HEK293 (cell line): ENCODE measurements at regions not wholly inside any gene's neighbourhood (a gene's known extent, or its start where the extent isn't known, plus 50 kb on each side); places are given as distances from the start of the nearest gene placed in this dataset.

Experiments used
- KLF1 ChIP-seq: fragments of 450-650 bp; formaldehyde crosslinking; IDR thresholded peaks from 2 replicates; pipeline ENCODE4 v1.5.1; 2016; ENCODE audit warnings: missing biosample characterization, missing genetic modification characterization
- KLF10 ChIP-seq: fragments of 450-650 bp; IDR thresholded peaks from 2 replicates; pipeline ENCODE4 v1.5.1; 2018; ENCODE audit warnings: missing biosample characterization, mild to moderate bottlenecking, missing genetic modification characterization
- ZNF132 ChIP-seq: fragments of 450-650 bp; formaldehyde crosslinking; IDR thresholded peaks from 2 replicates; pipeline ENCODE4 v1.5.1; 2017; ENCODE audit warnings: missing biosample characterization, missing genetic modification characterization, borderline replicate concordance
- ZNF24 ChIP-seq: fragments of 450-650 bp; formaldehyde crosslinking; IDR thresholded peaks from 2 replicates; pipeline ENCODE4 v1.5.1; 2016; ENCODE audit warnings: missing biosample characterization, missing genetic modification characterization
- TF ChIP-seq, protein P1 (sequence below): fragments of 450-650 bp; formaldehyde crosslinking; IDR thresholded peaks from 2 replicates; pipeline ENCODE4 v1.5.1; 2016; ENCODE audit warnings: missing biosample characterization, missing genetic modification characterization

DNA sequence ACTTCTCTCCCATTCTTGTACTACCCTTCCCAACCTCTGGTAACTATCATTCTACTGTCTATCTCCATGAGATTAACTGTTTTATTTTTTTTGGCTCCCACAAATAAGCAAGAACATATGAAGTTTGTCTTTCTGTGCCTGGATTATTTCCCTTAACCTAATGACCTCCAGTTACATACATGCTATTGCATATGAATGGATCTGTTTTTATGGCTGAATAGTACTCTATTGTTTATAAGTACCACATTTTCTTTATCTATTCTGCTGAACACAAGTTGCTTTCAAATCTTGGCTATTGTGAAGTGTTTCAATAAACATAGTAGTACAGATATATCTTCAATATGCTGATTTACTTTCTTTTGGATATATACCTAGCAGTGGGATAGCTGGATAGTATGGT is 376.6 kb upstream of the KCND2 start:
- TF ChIP-seq ZNF132 (tag by site-specific recombination): no peak
- no peak for TF ChIP-seq ZNF24 (tag by site-specific recombination)
- no peak for TF ChIP-seq KLF1 (tag by site-specific recombination)
- TF ChIP-seq, protein P1, sequence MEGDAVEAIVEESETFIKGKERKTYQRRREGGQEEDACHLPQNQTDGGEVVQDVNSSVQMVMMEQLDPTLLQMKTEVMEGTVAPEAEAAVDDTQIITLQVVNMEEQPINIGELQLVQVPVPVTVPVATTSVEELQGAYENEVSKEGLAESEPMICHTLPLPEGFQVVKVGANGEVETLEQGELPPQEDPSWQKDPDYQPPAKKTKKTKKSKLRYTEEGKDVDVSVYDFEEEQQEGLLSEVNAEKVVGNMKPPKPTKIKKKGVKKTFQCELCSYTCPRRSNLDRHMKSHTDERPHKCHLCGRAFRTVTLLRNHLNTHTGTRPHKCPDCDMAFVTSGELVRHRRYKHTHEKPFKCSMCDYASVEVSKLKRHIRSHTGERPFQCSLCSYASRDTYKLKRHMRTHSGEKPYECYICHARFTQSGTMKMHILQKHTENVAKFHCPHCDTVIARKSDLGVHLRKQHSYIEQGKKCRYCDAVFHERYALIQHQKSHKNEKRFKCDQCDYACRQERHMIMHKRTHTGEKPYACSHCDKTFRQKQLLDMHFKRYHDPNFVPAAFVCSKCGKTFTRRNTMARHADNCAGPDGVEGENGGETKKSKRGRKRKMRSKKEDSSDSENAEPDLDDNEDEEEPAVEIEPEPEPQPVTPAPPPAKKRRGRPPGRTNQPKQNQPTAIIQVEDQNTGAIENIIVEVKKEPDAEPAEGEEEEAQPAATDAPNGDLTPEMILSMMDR: no peak
- TF ChIP-seq KLF10 (tag by site-specific recombination): no peak
